Gastrocnemius medialis (tissue), 4 donors: ENCODE measurements at regions not wholly inside any gene's neighbourhood (a gene's known extent, or its start where the extent isn't known, plus 50 kb on each side); places are given as distances from the start of the nearest gene placed in this dataset.

Experiments used
- ATAC-seq, 2 donors: fragments of 150-250 bp; one replicate each; pipeline ENCODE4 v1.9.1; 2016
- DNase-seq, 2 donors: peaks; one replicate each; pipeline ENCODE4 v3.0.0-alpha.2; 2019
- H3K27ac ChIP-seq, 4 donors: fragments of 200-600 bp; sonication (generic); 1 replicate in 1 of 4; 2 replicates in 3 of 4; pipeline ENCODE4 v1.5.1; 2016 to 2018; ENCODE audit warnings: mild to moderate bottlenecking in 2 of 4, moderate library complexity in 1 of 4
- H3K27me3 ChIP-seq, 3 donors: fragments of 200-600 bp; sonication (generic) in 2 of 3; 1 replicate in 1 of 3; 2 replicates in 2 of 3; pipeline versions ENCODE4 v1.5.1 to v1.6.0; 2016 to 2019; ENCODE audit warnings: mild to moderate bottlenecking in 1 of 3, moderate library complexity in 1 of 3
- H3K36me3 ChIP-seq, 2 donors: fragments of 200-600 bp; sonication (generic) in 1 of 2; one replicate each; pipeline ENCODE4 v1.5.1; 2017 to 2018
- H3K4me1 ChIP-seq, 2 donors: fragments of 200-600 bp; sonication (generic) in 1 of 2; one replicate each; pipeline ENCODE4 v1.5.1; 2016 to 2017; ENCODE audit warnings: mild to moderate bottlenecking in 2 of 2
- H3K4me3 ChIP-seq, 4 donors: fragments of 200-600 bp; sonication (generic) in 3 of 4; 1 replicate in 1 of 4; 2 replicates in 3 of 4; pipeline ENCODE4 v1.5.1; 2016 to 2019; ENCODE audit warnings: mild to moderate bottlenecking in 2 of 4
- H3K9me3 ChIP-seq, 3 donors: fragments of 200-600 bp; sonication (generic) in 2 of 3; 1 replicate in 1 of 3; 2 replicates in 2 of 3; pipeline ENCODE4 v1.5.1; 2016 to 2019
- POLR2A ChIP-seq, 2 donors: fragments of 450-650 bp; IDR thresholded peaks; one replicate each; pipeline ENCODE4 v1.6.1; 2017; ENCODE audit warnings: antibody characterized with exemption in 2 of 2, mild to moderate bottlenecking in 2 of 2, moderate library complexity in 2 of 2
- in situ Hi-C, 4 donors: fragments of 200-750 bp; cut with MboI; loops; one replicate each; pipeline versions ENCODE4 v1.15.0 to v1.8.0; 2017; ENCODE audit warnings: low sequenced_read_pairs in 4 of 4
- intact Hi-C: fragments of 100-400 bp; cut with DNase I; formaldehyde crosslinking; loops from one replicate; pipeline ENCODE4 v1.15.1; 2023; ENCODE audit warnings: low total_unique reads
- TF ChIP-seq, protein P1 (sequence below), 5 experiments: fragments of 450-650 bp in 3 of 5; fragments of 200-600 bp in 2 of 5; sonication (generic) in 2 of 5; IDR thresholded peaks in 4 of 5; conservative IDR thresholded peaks in 1 of 5; 1 replicate in 4 of 5; 2 replicates in 1 of 5; pipeline ENCODE4 v1.5.1; 2016 to 2019; ENCODE audit warnings: antibody characterized with exemption in 5 of 5, mild to moderate bottlenecking in 3 of 5, moderate library complexity in 3 of 5

DNA sequence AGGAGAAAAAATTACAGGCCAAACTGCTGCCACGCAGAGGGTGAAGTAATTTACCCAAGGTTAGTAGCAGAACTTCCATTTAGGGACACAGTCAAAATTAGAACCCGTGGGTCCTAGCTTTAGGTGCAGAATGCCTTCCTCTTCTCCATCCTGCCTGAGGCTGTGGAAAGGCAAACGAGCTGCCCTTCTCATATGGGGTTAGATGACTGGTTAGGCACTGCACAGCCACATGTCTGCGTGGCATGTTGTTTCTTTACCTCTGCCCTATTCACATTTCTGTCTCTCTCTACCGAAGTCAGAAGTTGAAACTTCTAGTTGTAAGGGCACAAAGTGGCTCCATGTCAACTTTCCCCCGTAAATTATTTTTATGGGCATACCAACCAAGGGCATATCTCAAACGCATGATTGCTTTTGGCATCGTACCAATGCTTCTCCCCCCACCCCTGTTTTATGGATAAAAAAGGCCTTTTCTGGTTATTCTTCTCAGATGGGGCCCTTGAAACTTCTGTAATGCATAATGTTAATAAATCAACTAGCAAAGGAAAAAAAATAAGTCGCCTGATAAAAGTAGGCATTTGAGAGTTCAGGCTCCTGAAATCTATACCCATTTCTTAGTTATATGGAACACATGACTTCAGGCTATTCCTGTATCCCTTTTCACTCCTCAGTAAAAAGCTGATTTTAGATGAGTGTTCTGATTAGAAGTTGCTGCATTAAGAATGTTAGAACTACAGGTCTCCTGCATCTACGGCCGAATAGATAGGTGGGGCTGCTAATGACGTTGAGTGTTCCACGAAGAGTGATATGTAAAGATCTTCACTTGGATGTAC is 139.6 kb upstream of the NRIP1 start:
- intact Hi-C loops: no loop called here
- H3K27me3 ChIP-seq: no peaks in the 10 kb centered on the region
- H3K4me3 ChIP-seq: no peak overlapping the region
- H3K36me3 ChIP-seq: no peaks in the 10 kb centered on the region
- no peaks in the 10 kb centered on the region for H3K9me3 ChIP-seq
- no peaks in the 10 kb centered on the region for H3K4me1 ChIP-seq
- in situ Hi-C loops: no loop called here
- DNase-seq: no peak
- ATAC-seq: no peak
- TF ChIP-seq POLR2A (IDR thresholded peaks at IDR 0.05): no peak
- TF ChIP-seq, protein P1, sequence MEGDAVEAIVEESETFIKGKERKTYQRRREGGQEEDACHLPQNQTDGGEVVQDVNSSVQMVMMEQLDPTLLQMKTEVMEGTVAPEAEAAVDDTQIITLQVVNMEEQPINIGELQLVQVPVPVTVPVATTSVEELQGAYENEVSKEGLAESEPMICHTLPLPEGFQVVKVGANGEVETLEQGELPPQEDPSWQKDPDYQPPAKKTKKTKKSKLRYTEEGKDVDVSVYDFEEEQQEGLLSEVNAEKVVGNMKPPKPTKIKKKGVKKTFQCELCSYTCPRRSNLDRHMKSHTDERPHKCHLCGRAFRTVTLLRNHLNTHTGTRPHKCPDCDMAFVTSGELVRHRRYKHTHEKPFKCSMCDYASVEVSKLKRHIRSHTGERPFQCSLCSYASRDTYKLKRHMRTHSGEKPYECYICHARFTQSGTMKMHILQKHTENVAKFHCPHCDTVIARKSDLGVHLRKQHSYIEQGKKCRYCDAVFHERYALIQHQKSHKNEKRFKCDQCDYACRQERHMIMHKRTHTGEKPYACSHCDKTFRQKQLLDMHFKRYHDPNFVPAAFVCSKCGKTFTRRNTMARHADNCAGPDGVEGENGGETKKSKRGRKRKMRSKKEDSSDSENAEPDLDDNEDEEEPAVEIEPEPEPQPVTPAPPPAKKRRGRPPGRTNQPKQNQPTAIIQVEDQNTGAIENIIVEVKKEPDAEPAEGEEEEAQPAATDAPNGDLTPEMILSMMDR (IDR thresholded peaks at IDR 0.05 in 4 of 5, conservative IDR thresholded peaks at IDR 0.05 in 1 of 5): no peak
- no peak overlapping the region for H3K27ac ChIP-seq

DNA sequence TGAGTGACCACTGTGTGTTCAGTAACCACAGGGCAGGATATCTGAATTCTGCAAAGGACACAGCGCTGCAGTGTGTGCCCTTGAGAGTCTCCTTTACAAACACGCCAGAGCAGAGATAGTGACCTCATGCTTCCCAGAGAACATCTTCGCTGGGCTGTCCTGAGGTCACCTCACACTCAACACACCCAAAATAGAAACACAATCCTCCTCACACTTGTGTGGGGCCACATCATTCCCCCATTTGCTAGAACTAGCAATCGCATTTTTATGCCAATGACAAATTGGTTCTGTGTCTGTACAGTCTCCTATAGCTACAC is 140.1 kb upstream of the NRIP1 start:
- Histone ChIP-seq H3K9me3 (no peaks in the 10 kb centered on the region), H3K36me3 (no peaks in the 10 kb centered on the region), H3K27ac (no peak overlapping the region), H3K4me3 (no peak overlapping the region), H3K27me3 (no peaks in the 10 kb centered on the region), H3K4me1 (no peaks in the 10 kb centered on the region)
- no peak for TF ChIP-seq POLR2A (IDR thresholded peaks at IDR 0.05)
- TF ChIP-seq, protein P1 (IDR thresholded peaks at IDR 0.05 in 4 of 5, conservative IDR thresholded peaks at IDR 0.05 in 1 of 5): no peak
- in situ Hi-C loops (no loop called here), intact Hi-C loops (no loop called here)
- ATAC-seq (no peak), DNase-seq (no peak)

DNA sequence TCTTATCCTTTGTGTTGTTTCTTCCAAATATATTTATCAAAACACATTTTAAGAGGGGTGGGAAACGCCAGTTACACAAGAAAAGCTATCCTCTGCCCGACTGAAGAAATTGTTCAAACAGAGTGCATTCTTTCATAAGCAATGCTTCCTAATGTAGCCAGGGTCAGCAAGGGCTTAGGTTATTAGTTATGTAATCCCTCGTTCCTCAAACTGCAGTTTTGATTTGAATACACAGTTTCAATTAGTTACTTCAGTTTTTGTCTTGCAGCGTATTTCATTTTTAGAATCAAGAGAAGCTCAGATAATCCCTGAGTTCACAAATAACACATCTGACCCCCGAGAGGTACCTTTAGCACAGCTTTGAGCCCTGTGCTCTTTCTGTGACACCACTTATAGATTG is 141.7 kb upstream of the NRIP1 start:
- no peaks in the 10 kb centered on the region for H3K27me3 ChIP-seq
- in situ Hi-C loops (no loop called here), intact Hi-C loops (no loop called here)
- H3K4me1 ChIP-seq: no peaks in the 10 kb centered on the region
- ATAC-seq (no peak), DNase-seq (no peak)
- H3K4me3 ChIP-seq: no peak overlapping the region
- H3K27ac ChIP-seq: no peak overlapping the region
- TF ChIP-seq POLR2A (IDR thresholded peaks at IDR 0.05): no peak
- TF ChIP-seq, protein P1 (IDR thresholded peaks at IDR 0.05 in 4 of 5, conservative IDR thresholded peaks at IDR 0.05 in 1 of 5): no peak
- H3K36me3 ChIP-seq: no peaks in the 10 kb centered on the region
- no peaks in the 10 kb centered on the region for H3K9me3 ChIP-seq

DNA sequence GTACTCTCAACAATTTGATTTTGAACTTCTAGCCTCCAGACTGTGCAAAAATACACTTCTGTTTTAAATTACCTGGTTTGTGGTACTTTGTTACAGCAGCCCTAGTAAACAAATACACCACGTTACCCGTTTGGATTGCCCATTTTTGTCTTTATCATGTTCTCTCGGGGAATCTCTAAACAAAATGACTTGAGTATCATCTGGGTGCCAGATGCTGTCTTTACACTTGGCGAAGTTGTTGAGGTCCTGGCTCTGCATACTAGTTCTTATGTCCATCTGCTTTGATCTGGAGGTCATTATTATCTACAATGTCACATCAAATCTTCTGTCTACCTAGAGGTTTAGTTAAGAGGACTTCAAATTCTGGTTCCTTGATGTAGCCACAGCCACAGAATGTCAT is 142.4 kb upstream of the NRIP1 start:
- intact Hi-C loops (no loop called here), in situ Hi-C loops (no loop called here)
- TF ChIP-seq, protein P1 (IDR thresholded peaks at IDR 0.05 in 4 of 5, conservative IDR thresholded peaks at IDR 0.05 in 1 of 5): no peak
- TF ChIP-seq POLR2A (IDR thresholded peaks at IDR 0.05): no peak
- no peaks in the 10 kb centered on the region for H3K36me3 ChIP-seq
- no peaks in the 10 kb centered on the region for H3K9me3 ChIP-seq
- H3K4me1 ChIP-seq: no peaks in the 10 kb centered on the region
- ATAC-seq (no peak), DNase-seq (no peak)
- H3K27ac ChIP-seq: no peak overlapping the region
- H3K4me3 ChIP-seq: no peak overlapping the region
- no peaks in the 10 kb centered on the region for H3K27me3 ChIP-seq
